Testis (tissue), 2 donors: ENCODE measurements at regions not wholly inside any gene's neighbourhood (a gene's known extent, or its start where the extent isn't known, plus 50 kb on each side); places are given as distances from the start of the nearest gene placed in this dataset.

Experiments
- POLR2A ChIP-seq: fragments of 450-650 bp; IDR thresholded peaks from one replicate; pipeline ENCODE4 v1.6.1; 2017; ENCODE audit warnings: antibody characterized with exemption, mild to moderate bottlenecking, moderate library complexity
- TF ChIP-seq, protein P1 (sequence below), 3 experiments: fragments of 450-650 bp in 2 of 3; fragments of 200-600 bp in 1 of 3; sonication (generic) in 1 of 3; IDR thresholded peaks; one replicate each; pipeline ENCODE4 v1.5.1; 2016 to 2019; ENCODE audit warnings: antibody characterized with exemption in 3 of 3, mild to moderate bottlenecking in 2 of 3, moderate library complexity in 1 of 3

DNA sequence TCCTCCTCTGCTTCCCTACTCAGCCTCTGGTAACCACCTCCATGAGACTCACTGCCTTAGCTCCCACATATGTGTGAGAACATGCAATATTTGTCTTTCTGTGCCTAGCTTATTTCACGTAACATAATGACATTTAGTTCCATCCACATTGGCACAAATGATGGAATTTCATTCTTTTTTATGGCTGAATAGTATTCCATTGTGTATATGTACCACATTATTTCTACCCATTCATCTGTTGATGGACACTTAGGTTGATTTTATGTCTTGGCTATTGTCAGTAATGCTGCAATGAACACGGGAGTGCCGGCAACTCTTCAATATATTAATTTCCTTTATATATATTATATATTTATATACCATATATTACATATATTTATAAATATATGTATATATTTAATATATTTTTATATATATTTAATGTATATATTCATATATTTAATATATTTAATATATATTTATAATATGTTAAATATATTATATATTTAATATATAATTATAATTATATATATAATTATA, 1046.9 kb downstream of the DNAJB9 start:
- TF ChIP-seq, protein P1, sequence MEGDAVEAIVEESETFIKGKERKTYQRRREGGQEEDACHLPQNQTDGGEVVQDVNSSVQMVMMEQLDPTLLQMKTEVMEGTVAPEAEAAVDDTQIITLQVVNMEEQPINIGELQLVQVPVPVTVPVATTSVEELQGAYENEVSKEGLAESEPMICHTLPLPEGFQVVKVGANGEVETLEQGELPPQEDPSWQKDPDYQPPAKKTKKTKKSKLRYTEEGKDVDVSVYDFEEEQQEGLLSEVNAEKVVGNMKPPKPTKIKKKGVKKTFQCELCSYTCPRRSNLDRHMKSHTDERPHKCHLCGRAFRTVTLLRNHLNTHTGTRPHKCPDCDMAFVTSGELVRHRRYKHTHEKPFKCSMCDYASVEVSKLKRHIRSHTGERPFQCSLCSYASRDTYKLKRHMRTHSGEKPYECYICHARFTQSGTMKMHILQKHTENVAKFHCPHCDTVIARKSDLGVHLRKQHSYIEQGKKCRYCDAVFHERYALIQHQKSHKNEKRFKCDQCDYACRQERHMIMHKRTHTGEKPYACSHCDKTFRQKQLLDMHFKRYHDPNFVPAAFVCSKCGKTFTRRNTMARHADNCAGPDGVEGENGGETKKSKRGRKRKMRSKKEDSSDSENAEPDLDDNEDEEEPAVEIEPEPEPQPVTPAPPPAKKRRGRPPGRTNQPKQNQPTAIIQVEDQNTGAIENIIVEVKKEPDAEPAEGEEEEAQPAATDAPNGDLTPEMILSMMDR (IDR thresholded peaks at IDR 0.05), result no peak
- TF ChIP-seq POLR2A, result no peak
